Neural crest cell (in vitro differentiated cells): ENCODE measurements at regions not wholly inside any gene's neighbourhood (a gene's known extent, or its start where the extent isn't known, plus 50 kb on each side); places are given as distances from the start of the nearest gene placed in this dataset.

Source experiments
- DNase-seq: peaks from one replicate; pipeline ENCODE4 v3.0.0; 2021; ENCODE audit warnings: low read depth, mixed read lengths, low spot score
- H3K27ac Mint-ChIP-seq: one replicate; pipeline ENCODE4 v1.8.0; 2021; ENCODE audit warnings: mild to moderate bottlenecking, mixed read lengths; ENCODE audit not compliant: unreplicated experiment
- H3K27me3 Mint-ChIP-seq: 2 replicates; pipeline ENCODE4 v1.8.0; 2021; ENCODE audit warnings: low read depth, mild to moderate bottlenecking, mixed read lengths
- H3K36me3 Mint-ChIP-seq: 2 replicates; pipeline ENCODE4 v1.8.0; 2021; ENCODE audit warnings: low read depth, mild to moderate bottlenecking, mixed read lengths
- H3K4me1 Mint-ChIP-seq: 2 replicates; pipeline ENCODE4 v1.8.0; 2021; ENCODE audit warnings: mixed read lengths
- H3K4me3 Mint-ChIP-seq: one replicate; pipeline ENCODE4 v1.8.0; 2021; ENCODE audit warnings: mild to moderate bottlenecking, mixed read lengths
- H3K9me3 Mint-ChIP-seq: 2 replicates; pipeline ENCODE4 v1.8.0; 2021; ENCODE audit warnings: mixed read lengths
- CTCF ChIP-seq: fragments of 200-600 bp; sonication (generic); conservative IDR thresholded peaks from 2 replicates; pipeline ENCODE4 v1.5.0; 2021; ENCODE audit warnings: antibody characterized with exemption, mild to moderate bottlenecking

GRCh38 chr6:145331066-145331465 is 404.3 kb downstream of the EPM2A start:
- H3K9me3 Mint-ChIP-seq = no peaks in the 10 kb centered on the region
- H3K4me1 Mint-ChIP-seq = no peaks in the 10 kb centered on the region
- no peak for TF ChIP-seq CTCF
- no peak overlapping the region for H3K4me3 Mint-ChIP-seq
- DNase-seq = no peak
- H3K27ac Mint-ChIP-seq = no peak overlapping the region
- H3K27me3 Mint-ChIP-seq = no peaks in the 10 kb centered on the region
- no peaks in the 10 kb centered on the region for H3K36me3 Mint-ChIP-seq

- no peak overlapping the region for H3K4me3 Mint-ChIP-seq
- H3K27ac Mint-ChIP-seq = no peak overlapping the region
- TF ChIP-seq CTCF = no peak
- no peak for DNase-seq
- H3K27me3 Mint-ChIP-seq = no peaks in the 10 kb centered on the region
- no peaks in the 10 kb centered on the region for H3K9me3 Mint-ChIP-seq
- no peaks in the 10 kb centered on the region for H3K36me3 Mint-ChIP-seq
- no peaks in the 10 kb centered on the region for H3K4me1 Mint-ChIP-seq
Measured at GRCh38 chr6:145332011-145332410, 403.3 kb downstream of the EPM2A start.

- no peaks in the 10 kb centered on the region for H3K4me1 Mint-ChIP-seq
- no peaks in the 10 kb centered on the region for H3K36me3 Mint-ChIP-seq
- no peak overlapping the region for H3K4me3 Mint-ChIP-seq
- no peaks in the 10 kb centered on the region for H3K9me3 Mint-ChIP-seq
- no peak for DNase-seq
- no peak for TF ChIP-seq CTCF
- no peak overlapping the region for H3K27ac Mint-ChIP-seq
- no peaks in the 10 kb centered on the region for H3K27me3 Mint-ChIP-seq
Measured at GRCh38 chr6:145336119-145336518, 399.2 kb downstream of the EPM2A start.

- no peak for TF ChIP-seq CTCF
- no peak for DNase-seq
- Mint-ChIP-seq H3K9me3 (no peaks in the 10 kb centered on the region), H3K36me3 (no peaks in the 10 kb centered on the region), H3K27ac (no peak overlapping the region), H3K4me3 (no peak overlapping the region), H3K27me3 (no peaks in the 10 kb centered on the region), H3K4me1 (no peaks in the 10 kb centered on the region)
Measured at GRCh38 chr6:145339089-145339488, 396.2 kb downstream of the EPM2A start.

- no peak for TF ChIP-seq CTCF
- DNase-seq = no peak
- no peaks in the 10 kb centered on the region for H3K27me3 Mint-ChIP-seq
- H3K4me1 Mint-ChIP-seq = no peaks in the 10 kb centered on the region
- H3K4me3 Mint-ChIP-seq = no peak overlapping the region
- H3K9me3 Mint-ChIP-seq = no peaks in the 10 kb centered on the region
- no peaks in the 10 kb centered on the region for H3K36me3 Mint-ChIP-seq
- H3K27ac Mint-ChIP-seq = no peak overlapping the region
Measured at GRCh38 chr6:145340256-145340655, 395.1 kb downstream of the EPM2A start.

GRCh38 chr6:145345094-145345493 is 390.2 kb downstream of the EPM2A start:
- H3K27me3 Mint-ChIP-seq = no peaks in the 10 kb centered on the region
- no peaks in the 10 kb centered on the region for H3K9me3 Mint-ChIP-seq
- no peaks in the 10 kb centered on the region for H3K4me1 Mint-ChIP-seq
- TF ChIP-seq CTCF = no peak
- no peak overlapping the region for H3K4me3 Mint-ChIP-seq
- H3K36me3 Mint-ChIP-seq = no peaks in the 10 kb centered on the region
- DNase-seq = no peak
- H3K27ac Mint-ChIP-seq = no peak overlapping the region
